Upper lobe of right lung (tissue), 1 donor: ENCODE measurements at regions not wholly inside any gene's neighbourhood (a gene's known extent, or its start where the extent isn't known, plus 50 kb on each side); places are given as distances from the start of the nearest gene placed in this dataset.
"Not testable (repeated sequence)": the region's sequence is repeated elsewhere in the genome, so short reads cannot be mapped to it uniquely, and the experiment has no call there.

Experiments
- ATAC-seq: fragments of 200-7000 bp; cut with Tn5 transposase; one replicate; pipeline ENCODE4 v1.9.1; 2020; ENCODE audit warnings: mild to moderate bottlenecking, moderate library complexity
- DNase-seq: peaks from one replicate; pipeline ENCODE4 v3.0.0-alpha.2; 2020
- H3K27ac ChIP-seq: fragments of 200-600 bp; one replicate; pipeline ENCODE4 v1.8.0; 2022
- H3K27me3 ChIP-seq: fragments of 200-600 bp; one replicate; pipeline ENCODE4 v1.8.0; 2022; ENCODE audit warnings: mild to moderate bottlenecking
- H3K36me3 ChIP-seq: fragments of 200-600 bp; one replicate; pipeline ENCODE4 v1.8.0; 2022
- H3K4me1 ChIP-seq: fragments of 200-600 bp; one replicate; pipeline ENCODE4 v1.8.0; 2022
- H3K4me3 ChIP-seq: fragments of 200-600 bp; one replicate; pipeline ENCODE4 v1.8.0; 2022; ENCODE audit warnings: mild to moderate bottlenecking
- H3K9me3 ChIP-seq: fragments of 200-600 bp; one replicate; pipeline ENCODE4 v1.8.0; 2022
- CTCF ChIP-seq: fragments of 200-600 bp; IDR thresholded peaks from one replicate; pipeline ENCODE4 v1.8.0; 2022; ENCODE audit warnings: antibody characterized with exemption
- intact Hi-C: fragments of 100-400 bp; cut with DNase I; formaldehyde crosslinking; loops from one replicate; pipeline ENCODE4 v1.11.0; 2022
- donor health status: DM: no; HTN: yes; CAD: no; lungs with severe emphysema.

DNA sequence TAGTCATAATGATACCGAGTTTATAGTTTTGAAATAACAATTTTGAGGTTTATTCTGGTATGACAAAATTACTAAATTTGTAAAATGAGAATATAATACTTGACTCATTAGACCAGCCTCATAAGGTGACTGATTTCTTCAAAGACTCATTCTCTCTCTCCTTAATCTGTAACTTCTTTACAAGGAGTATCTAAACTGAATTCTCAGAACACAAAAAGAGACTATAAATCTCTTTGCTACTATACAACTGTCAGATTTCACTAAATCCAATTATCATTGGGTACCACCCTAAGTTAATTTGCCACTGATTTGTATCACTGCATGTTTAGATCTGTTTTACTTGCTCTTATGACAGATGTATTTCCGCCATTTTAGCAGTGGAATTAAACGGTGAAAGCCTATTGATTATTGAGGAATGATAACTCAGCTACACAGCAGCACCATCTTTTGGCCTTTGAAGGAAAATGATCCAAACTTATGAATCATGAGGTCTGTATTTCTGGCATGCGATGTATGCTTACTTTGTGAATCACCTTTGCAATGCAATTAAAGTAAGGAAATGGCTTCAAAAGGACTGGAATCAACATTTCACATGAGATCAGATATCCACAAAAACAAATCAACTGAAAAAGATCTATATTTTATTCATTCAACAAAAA, 161.2 kb downstream of the RERGL start:
- H3K9me3 ChIP-seq: no peaks in the 10 kb centered on the region
- H3K27ac ChIP-seq: no peak overlapping the region
- intact Hi-C loops: no loop called here
- H3K4me1 ChIP-seq: no peaks in the 10 kb centered on the region
- no peak for DNase-seq
- H3K27me3 ChIP-seq: no peaks in the 10 kb centered on the region
- no peak for TF ChIP-seq CTCF
- no peaks in the 10 kb centered on the region for H3K36me3 ChIP-seq
- H3K4me3 ChIP-seq: no peak overlapping the region
- ATAC-seq: no peak

GRCh38 chr12:17918013-17918412, 172.0 kb downstream of the RERGL start:
- no peaks in the 10 kb centered on the region for H3K27me3 ChIP-seq
- no peak for TF ChIP-seq CTCF
- no peak overlapping the region for H3K27ac ChIP-seq
- H3K36me3 ChIP-seq: no peaks in the 10 kb centered on the region
- H3K4me3 ChIP-seq: no peak overlapping the region
- no peaks in the 10 kb centered on the region for H3K4me1 ChIP-seq
- DNase-seq (no peak), ATAC-seq (no peak)
- no peaks in the 10 kb centered on the region for H3K9me3 ChIP-seq
- intact Hi-C loops: no loop called here

DNA sequence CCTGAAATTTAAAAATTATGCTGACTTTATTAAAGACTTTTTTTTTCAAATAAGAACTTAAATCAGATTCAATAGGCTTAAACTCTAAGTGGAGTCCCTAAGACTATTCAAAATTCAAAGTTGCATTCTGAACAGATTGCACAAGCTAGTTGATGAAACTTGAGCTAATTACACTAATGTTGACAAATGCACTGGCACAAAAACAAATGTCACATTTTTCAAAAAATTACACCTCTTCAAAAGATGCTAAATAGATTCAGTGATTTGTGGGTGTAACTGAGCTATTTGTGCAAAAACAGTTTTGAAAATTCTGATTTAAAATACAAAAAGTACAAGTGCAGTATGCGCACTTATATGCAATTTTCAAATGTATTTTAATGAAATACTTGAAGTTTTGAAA, 205.4 kb downstream of the RERGL start:
- Histone ChIP-seq H3K36me3 (no peaks in the 10 kb centered on the region), H3K27ac (no peak overlapping the region), H3K27me3 (no peaks in the 10 kb centered on the region), H3K4me1 (no peaks in the 10 kb centered on the region), H3K9me3 (no peaks in the 10 kb centered on the region), H3K4me3 (no peak overlapping the region)
- TF ChIP-seq CTCF: no peak
- ATAC-seq (no peak), DNase-seq (no peak)
- intact Hi-C loops: no loop called here

DNA sequence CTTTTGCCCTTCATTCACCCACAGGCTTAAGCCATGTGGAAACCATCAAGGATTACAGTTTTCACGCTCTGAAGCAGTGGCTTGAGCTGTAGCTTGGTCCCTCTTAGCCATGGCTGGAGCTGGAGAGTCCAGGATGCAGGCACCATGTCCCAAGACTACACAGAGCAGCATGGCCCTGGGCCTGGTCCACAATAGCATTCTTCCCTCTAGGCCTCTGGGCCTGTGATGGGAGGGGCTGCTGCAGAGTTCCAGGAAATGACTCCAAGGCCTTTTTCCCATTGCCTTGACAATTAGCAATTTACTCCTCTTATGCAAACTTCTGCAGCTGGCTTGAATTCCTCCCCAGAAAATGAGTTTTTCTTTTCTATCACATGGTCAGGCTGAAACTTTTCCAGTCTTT, 211.3 kb downstream of the RERGL start:
- no peak for ATAC-seq
- H3K27me3 ChIP-seq: no peaks in the 10 kb centered on the region
- TF ChIP-seq CTCF: no peak
- H3K9me3 ChIP-seq: no peaks in the 10 kb centered on the region
- no peaks in the 10 kb centered on the region for H3K36me3 ChIP-seq
- intact Hi-C loops: no loop called here
- DNase-seq: no peak
- no peaks in the 10 kb centered on the region for H3K4me1 ChIP-seq
- H3K27ac ChIP-seq: no peak overlapping the region
- H3K4me3 ChIP-seq: no peak overlapping the region

- intact Hi-C loops: no loop called here
- Histone ChIP-seq H3K4me1 (no peaks in the 10 kb centered on the region), H3K4me3 (no peak overlapping the region), H3K36me3 (no peaks in the 10 kb centered on the region), H3K27me3 (no peaks in the 10 kb centered on the region), H3K9me3 (no peaks in the 10 kb centered on the region), H3K27ac (no peak overlapping the region)
- ATAC-seq (no peak), DNase-seq (no peak)
- TF ChIP-seq CTCF: no peak
Measured at GRCh38 chr12:17875230-17875629, 214.8 kb downstream of the RERGL start.

- intact Hi-C loops: loop anchor here (5.0 kb wide), 1 partner anchor 90 kb away; no protein-coding TSS in a partner anchor
- no peak for TF ChIP-seq CTCF
- Histone ChIP-seq H3K4me1 (no peaks in the 10 kb centered on the region), H3K9me3 (no peaks in the 10 kb centered on the region), H3K27ac (no peak overlapping the region), H3K27me3 (no peaks in the 10 kb centered on the region), H3K4me3 (no peak overlapping the region), H3K36me3 (no peaks in the 10 kb centered on the region)
- no peak for ATAC-seq
- no peak for DNase-seq
Measured at GRCh38 chr12:17866802-17867201, 223.2 kb downstream of the RERGL start.

DNA sequence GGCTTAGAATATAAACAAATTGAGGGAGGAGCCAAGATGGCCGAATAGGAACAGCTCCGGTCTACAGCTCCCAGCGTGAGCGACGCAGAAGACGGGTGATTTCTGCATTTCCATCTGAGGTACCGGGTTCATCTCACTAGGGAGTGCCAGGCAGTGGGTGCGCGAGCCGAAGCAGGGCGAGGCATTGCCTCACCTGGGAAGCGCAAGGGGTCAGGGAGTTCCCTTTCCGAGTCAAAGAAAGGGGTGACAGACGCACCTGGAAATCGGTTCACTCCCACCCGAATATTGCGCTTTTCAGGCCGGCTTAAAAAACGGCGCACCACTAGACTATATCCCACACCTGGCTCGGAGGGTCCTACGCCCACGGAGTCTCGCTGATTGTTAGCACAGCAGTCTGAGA, 234.4 kb downstream of the RERGL start:
- H3K27ac ChIP-seq, H3K36me3 ChIP-seq, H3K27me3 ChIP-seq, H3K4me3 ChIP-seq, DNase-seq, intact Hi-C loops, H3K9me3 ChIP-seq, ATAC-seq, H3K4me1 ChIP-seq: not testable (repeated sequence)
